ENCODE measurements at regions not wholly inside any gene's neighbourhood (a gene's known extent, or its start where the extent isn't known, plus 50 kb on each side); places are given as distances from the start of the nearest gene placed in this dataset.

DNA sequence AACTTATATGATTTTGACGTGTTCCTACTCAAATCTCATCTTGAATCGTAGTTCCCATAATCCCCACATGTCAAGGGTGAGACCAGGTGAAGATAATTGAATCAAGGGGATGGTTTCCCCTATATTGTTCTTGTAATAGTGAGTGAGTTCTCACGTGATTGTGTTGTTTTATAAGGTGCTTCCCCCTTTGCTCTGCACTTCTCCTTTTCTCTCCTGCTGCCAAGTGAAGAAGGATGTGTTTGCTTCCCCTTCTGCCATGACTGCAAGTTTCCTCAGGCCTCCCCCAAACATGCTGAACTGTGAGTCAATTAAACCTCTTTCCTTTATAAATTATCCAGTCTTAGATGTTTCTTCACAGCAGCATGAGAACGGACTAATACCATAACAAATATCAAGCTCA is 83.2 kb downstream of the MANEA start:
- Histone ChIP-seq H3K4me3 (no peak overlapping the region), H3K4me1 (no peaks in the 10 kb centered on the region), H3K27ac (no peak overlapping the region), H3K36me3 (no peaks in the 10 kb centered on the region), H3K9me3 (no peaks in the 10 kb centered on the region), H3K27me3 (no peaks in the 10 kb centered on the region)
- intact Hi-C loops (cut with DNase I; ENCODE audit: low total_unique reads) = no loop called here
- TF ChIP-seq POLR2AphosphoS5 (IDR thresholded peaks at IDR 0.05) (no peak), POLR2A (IDR thresholded peaks at IDR 0.05) (no peak)
- TF ChIP-seq, protein P1, sequence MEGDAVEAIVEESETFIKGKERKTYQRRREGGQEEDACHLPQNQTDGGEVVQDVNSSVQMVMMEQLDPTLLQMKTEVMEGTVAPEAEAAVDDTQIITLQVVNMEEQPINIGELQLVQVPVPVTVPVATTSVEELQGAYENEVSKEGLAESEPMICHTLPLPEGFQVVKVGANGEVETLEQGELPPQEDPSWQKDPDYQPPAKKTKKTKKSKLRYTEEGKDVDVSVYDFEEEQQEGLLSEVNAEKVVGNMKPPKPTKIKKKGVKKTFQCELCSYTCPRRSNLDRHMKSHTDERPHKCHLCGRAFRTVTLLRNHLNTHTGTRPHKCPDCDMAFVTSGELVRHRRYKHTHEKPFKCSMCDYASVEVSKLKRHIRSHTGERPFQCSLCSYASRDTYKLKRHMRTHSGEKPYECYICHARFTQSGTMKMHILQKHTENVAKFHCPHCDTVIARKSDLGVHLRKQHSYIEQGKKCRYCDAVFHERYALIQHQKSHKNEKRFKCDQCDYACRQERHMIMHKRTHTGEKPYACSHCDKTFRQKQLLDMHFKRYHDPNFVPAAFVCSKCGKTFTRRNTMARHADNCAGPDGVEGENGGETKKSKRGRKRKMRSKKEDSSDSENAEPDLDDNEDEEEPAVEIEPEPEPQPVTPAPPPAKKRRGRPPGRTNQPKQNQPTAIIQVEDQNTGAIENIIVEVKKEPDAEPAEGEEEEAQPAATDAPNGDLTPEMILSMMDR (IDR thresholded peaks at IDR 0.05) = no peak
- DNase-seq (ENCODE audit: low spot score in 2 of 2) = no peak

DNA sequence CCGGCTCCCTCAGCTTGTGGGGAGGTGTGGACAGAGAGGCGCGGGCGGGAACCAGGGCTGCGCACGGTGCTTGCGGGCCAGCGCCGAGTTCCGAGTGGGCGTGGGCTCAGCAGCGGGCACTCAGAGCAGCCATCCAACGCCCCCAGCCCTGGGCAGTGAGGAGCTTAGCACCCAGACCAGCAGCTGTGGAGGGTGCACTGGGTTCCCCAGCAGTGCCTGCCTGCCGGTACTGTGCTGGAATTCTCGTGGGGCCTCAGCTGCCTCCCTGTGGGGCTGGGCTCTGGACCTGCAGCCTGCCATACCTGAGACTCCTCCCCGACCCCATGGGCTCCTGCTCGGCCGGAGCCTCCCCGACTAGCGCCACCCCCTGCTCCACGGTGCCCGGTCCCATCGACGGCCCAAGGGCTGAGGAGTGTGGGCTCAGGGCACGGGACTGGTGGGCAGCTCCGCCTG is 92.7 kb downstream of the MANEA start:
- Histone ChIP-seq H3K27ac (no peak overlapping the region), H3K27me3 (no peaks in the 10 kb centered on the region), H3K4me3 (no peak overlapping the region), H3K36me3 (no peaks in the 10 kb centered on the region), H3K4me1 (no peaks in the 10 kb centered on the region), H3K9me3 (peaks cover 8 to 12% of the 10 kb centered on the region in 2 donors)
- TF ChIP-seq POLR2A (IDR thresholded peaks at IDR 0.05) = no peak
- TF ChIP-seq, protein P1 (IDR thresholded peaks at IDR 0.05) = no peak
- no peak for TF ChIP-seq POLR2AphosphoS5 (IDR thresholded peaks at IDR 0.05)
- no peak for DNase-seq (ENCODE audit: low spot score in 2 of 2)
- intact Hi-C loops (cut with DNase I; ENCODE audit: low total_unique reads) = no loop called here

DNA sequence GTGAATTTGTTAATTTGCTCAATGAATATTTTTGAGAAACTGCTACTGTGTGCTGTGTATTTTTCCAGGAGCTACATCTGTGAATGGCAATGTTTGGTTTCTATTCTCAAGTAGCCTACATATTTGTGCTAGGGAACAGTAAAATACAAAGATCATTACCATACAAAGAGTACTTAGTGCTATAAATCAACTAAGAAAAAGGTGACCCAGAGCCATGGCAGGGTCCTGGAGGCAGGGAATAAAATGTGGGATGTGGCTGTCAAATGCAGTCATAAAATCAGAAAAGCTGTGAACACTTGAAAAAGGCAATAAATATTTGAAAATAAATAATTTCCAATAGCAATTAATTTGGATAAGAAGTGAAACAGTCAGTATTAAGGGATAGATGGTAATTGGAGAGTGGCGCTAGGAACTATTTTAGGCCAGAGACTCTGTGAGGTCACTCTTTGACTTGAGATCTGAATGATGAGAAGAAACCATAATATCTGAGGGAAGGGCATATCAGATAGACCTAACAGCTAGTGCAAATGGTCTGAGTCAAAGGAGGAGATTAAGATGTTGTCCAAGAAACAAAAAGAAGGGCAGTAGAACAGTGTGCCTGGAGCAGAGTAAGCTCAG is 98.8 kb downstream of the MANEA start:
- Histone ChIP-seq H3K4me3 (no peak overlapping the region), H3K27me3 (no peaks in the 10 kb centered on the region), H3K27ac (no peak overlapping the region), H3K9me3 (no peaks in the 10 kb centered on the region), H3K4me1 (no peaks in the 10 kb centered on the region), H3K36me3 (no peaks in the 10 kb centered on the region)
- intact Hi-C loops (cut with DNase I; ENCODE audit: low total_unique reads) = no loop called here
- DNase-seq (ENCODE audit: low spot score in 2 of 2) = no peak
- TF ChIP-seq POLR2AphosphoS5 (IDR thresholded peaks at IDR 0.05) = no peak
- TF ChIP-seq POLR2A (IDR thresholded peaks at IDR 0.05) = no peak
- TF ChIP-seq, protein P1 (IDR thresholded peaks at IDR 0.05) = no peak

DNA sequence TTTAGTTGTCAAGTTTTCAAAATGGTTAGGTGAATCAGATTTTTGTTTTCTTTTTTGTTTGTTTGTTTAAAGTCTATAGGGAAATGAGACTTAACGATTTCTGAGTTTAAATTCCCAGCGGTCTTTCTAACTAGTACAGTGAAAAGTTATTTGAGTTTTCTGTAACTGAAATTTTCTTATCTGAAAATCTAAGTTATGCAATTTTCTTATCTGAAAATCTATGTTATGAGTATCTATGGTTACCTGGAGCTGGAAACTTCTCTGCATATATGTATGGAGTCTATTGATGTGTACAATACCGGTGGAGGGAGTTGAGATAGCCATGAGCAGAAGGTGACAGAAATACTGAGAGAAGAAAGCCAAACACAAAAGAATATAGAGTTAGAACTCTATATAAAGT is 102.6 kb downstream of the MANEA start:
- Histone ChIP-seq H3K4me3 (no peak overlapping the region), H3K9me3 (no peaks in the 10 kb centered on the region), H3K27ac (no peak overlapping the region), H3K27me3 (no peaks in the 10 kb centered on the region), H3K4me1 (no peaks in the 10 kb centered on the region), H3K36me3 (no peaks in the 10 kb centered on the region)
- intact Hi-C loops (cut with DNase I; ENCODE audit: low total_unique reads) = no loop called here
- DNase-seq (ENCODE audit: low spot score in 2 of 2) = no peak
- TF ChIP-seq POLR2A (IDR thresholded peaks at IDR 0.05) = no peak
- no peak for TF ChIP-seq POLR2AphosphoS5 (IDR thresholded peaks at IDR 0.05)
- TF ChIP-seq, protein P1 (IDR thresholded peaks at IDR 0.05) = no peak

DNA sequence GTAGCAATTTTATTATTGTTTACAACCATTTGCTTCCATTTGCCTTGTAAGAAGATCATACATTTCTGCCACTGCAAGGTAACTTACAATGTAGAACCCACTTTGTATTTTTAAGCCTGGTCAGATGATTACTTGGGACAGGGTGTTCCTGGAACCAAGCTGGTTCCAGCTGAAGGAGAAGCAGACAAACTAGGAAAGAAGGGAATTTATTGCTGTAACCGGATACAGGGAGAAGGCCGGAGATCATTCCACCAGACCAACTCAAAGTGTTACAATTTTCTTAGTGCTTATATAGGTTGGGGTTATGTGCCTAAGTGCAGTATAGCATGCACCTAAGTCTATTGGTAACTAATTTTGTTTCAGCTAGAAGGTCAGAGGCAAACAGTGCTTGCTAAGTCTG is 104.4 kb downstream of the MANEA start:
- intact Hi-C loops (cut with DNase I; ENCODE audit: low total_unique reads) = no loop called here
- no peaks in the 10 kb centered on the region for H3K27me3 ChIP-seq

More for the DNA sequence above, 104.4 kb downstream of the MANEA start:
- no peak for DNase-seq (ENCODE audit: low spot score in 2 of 2)
- H3K4me3 ChIP-seq = no peak overlapping the region
- no peak overlapping the region for H3K27ac ChIP-seq
- no peaks in the 10 kb centered on the region for H3K9me3 ChIP-seq
- H3K36me3 ChIP-seq = no peaks in the 10 kb centered on the region
- TF ChIP-seq, protein P1 (IDR thresholded peaks at IDR 0.05) = no peak
- TF ChIP-seq POLR2A (IDR thresholded peaks at IDR 0.05) (no peak), POLR2AphosphoS5 (IDR thresholded peaks at IDR 0.05) (no peak)
- H3K4me1 ChIP-seq = no peaks in the 10 kb centered on the region
